SHP77 treated with DMSO at 0.1 percent for 48 hours (cell line): ENCODE measurements at regions not wholly inside any gene's neighbourhood (a gene's known extent, or its start where the extent isn't known, plus 50 kb on each side); places are given as distances from the start of the nearest gene placed in this dataset.
"Not testable (repeated sequence)": the region's sequence is repeated elsewhere in the genome, so short reads cannot be mapped to it uniquely, and the experiment has no call there.

ENCODE experiments used
- DNase-seq: peaks from one replicate; lab custom pipeline; 2025; lab: John Stamatoyannopoulos, UW

DNA sequence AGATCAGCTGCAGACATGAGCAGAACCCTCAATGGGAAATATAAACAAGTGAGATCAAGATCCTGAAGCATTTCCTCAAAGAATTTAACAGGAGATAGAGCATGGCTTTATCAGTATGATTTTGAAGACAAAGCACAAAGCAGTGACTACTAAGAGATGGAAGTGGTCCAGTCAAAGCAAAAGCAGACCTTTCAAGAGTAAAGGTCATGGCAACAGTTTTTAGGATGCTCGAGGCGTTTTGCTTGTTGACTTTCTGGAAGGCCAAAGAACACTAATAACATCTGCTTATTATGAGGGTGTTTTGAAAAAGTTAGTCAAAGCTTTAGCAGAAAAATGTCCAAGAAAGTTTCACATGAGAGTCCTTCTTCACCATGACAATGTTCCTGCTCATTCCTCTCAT is 128.5 kb downstream of the KCNE4 start:
- no peak for DNase-seq

DNA sequence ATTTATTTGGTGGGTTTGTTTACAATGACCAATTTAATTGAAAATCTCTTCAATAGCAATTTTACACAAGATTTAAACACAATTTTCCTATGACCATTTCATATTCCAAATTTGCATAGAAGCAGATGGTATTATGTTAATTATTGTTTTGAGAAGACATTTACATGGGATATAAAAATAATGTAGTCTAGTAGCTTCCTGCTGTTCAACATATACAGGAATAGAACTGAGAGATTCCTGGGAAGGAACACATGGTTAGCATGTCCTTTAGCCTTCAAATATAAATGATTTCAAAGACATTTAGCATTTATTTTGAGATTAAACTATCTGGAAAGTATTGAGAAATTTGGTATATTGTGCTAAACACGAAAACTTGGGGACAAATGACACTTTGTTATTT is 129.6 kb downstream of the KCNE4 start:
- no peak for DNase-seq

- no peak for DNase-seq
Observed at GRCh38 chr2:223182356-223182755, 130.4 kb downstream of the KCNE4 start.

- no peak for DNase-seq
Observed at GRCh38 chr2:223185638-223186037, 133.6 kb downstream of the KCNE4 start.

DNA sequence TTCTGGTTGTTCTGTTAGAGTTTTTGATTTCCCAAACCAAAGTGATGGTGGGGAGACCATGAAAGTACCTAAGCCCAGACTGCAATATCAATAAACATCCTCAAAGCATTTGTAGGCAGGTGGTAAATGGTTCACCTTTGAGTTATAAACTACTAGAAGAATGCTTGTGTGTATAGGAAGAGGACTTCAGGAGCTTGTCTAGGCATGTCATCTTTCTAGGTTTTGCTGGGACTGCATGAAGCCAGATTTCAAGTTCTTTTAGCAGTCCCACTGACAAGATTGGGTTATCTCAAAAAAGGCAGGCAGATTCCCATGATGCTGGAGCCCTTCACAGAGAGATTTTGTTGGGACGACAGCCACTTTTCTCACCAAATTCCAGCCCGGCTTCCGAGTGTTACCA is 135.3 kb downstream of the KCNE4 start:
- DNase-seq, result no peak

GRCh38 chr2:223190561-223191206 is 138.7 kb downstream of the KCNE4 start:
- not testable (repeated sequence) for DNase-seq

GRCh38 chr2:223196331-223196730 is 144.3 kb downstream of the KCNE4 start:
- no peak for DNase-seq

DNA sequence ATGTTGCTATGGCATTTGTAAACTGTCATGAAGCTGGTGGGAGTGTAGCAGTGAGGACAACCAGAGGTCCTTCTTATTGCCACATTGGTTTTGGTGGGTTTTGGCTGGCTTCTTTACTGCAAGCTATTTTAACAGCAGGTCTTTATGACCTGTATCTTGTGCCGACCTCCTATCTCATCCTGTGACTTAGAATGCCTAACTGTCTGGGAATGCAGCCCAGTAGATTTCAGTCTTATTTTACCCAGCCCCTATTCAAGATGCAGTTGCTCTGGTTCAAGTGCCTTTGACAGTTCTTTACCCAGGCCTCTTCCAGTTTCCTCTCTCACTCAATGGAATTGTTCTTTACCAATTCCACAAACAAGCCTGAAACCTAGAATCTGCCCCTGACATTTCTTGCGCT is 145.1 kb downstream of the KCNE4 start:
- DNase-seq, result no peak

DNA sequence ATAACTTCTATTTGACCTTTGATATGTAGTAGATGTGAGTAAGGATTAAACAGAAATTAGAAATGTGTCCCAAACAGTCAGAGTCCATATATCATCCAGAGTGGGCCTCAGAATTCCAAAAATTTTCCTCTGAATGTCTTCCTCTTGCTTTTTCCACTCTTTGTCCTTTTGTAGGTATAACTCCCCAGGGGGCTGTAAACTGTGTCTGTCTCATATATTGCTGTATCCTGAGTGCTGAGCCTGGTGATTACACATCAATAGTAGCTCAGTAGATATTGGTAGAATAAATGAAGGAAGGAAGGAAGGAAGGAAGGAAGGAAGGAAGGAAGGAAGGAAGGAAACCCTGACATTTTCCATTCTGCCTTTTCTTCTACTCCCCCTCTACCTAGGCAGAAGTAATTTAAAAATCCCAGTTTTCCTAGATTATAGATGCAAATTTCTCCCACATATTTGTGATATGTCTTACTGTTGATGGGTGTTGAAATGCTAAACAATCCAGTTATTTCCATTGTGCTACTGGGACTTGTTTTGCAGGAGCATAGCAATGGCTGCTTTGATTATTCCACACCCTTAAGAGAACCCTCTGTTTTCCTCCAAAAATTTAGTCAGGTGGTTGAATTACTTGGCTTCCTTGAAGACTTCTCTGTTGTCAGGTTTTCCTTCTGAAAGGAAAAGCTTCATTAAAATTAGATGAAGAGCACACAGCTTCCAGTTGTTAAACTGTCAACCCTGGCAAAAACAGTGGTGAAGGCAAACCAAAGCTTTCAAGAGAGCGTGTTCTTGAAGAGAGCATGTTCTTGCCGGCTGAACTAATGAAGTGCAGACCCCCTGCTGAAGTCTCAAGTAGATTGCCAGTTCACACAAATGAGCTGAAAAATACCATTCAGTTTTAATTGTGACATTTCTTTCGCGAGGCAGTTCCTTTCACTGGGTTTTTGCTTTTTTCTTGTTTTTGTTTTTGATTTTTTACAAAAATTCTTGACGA is 147.8 kb downstream of the KCNE4 start:
- no peak for DNase-seq

DNA sequence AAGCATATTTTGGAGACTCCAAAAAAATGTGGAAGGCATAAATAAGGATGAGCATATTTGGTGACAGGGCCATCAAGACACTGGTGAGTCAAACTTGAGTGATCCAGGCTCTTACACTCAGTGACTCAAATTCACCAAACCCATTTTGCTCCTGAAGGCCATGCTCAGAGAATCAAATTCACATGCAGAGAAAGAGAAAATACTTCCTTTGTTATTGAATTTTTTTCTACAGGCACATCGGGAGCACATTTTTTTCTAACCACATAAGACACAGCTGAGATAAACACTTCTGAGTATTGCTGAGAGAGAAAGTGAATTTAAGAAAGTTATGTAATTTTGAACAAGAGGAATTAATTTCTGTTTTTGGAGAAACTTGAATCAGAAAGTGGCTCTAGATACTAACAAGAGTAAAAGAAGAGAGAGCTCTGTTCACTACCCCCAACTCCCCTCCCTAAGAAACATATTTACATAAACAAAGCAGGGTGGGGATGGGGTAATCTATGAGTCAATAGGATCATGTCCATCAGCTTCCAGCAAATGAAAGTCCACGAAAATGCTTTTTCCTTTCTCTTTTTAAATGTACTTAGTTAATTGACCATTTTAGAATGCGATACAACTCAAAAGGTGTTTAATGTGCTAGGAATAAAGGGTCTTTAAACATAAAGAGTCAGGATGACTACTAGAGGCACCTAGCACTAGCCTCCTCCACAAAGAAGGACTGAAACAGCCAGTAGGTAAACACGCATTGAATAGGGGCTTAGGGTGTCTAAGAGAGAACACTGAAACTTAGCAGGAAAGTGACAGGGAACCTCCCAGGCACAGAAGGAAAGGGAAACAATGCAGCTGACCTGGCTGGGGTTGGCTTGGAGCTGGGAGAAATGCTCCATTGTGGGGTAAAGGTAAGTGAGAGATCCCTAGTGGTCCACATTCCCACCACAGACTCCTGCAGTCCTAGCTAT is 152.3 kb downstream of the KCNE4 start:
- DNase-seq, result no peak

GRCh38 chr2:223210489-223210888 is 158.5 kb downstream of the KCNE4 start:
- DNase-seq, result no peak

DNA sequence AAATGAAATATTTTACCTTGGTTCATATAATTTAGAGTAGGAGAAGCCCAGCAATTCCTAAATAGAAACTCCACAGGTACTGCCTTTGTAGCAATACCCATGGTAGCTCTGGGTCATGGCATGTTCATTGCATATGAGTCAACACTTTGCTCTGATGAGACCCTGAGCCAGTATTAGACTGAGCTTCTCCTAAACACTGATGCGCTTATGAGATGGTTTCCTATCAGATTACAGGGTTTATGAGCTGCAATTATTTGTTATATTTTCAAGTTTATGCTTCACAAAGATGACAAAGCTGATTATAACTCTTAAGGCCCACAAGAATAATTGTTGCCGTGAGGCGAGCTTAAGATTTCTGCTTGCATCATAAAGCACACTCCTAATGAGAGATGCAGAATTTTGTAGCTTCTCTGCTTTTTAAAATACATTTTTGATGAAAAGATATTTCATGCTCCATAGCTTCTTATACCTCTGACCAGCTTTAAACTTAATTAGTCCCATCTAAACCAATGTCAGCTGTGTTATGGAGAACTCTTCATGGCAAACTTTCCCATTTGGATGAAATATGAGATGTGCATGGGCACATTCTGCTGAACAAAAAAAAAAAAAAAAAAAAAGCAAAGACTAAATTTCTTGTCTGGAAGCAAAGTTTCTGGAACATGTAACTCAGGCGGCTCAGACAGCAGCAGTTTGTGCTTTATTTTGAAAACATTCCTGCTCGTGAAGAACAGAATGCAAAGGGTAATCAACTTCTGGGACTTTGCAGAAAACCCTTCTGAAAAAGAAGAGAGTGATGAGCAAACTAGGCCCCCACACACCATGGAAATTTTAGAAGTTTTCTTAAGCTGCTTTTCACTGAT is 162.6 kb downstream of the KCNE4 start:
- DNase-seq, result no peak

DNA sequence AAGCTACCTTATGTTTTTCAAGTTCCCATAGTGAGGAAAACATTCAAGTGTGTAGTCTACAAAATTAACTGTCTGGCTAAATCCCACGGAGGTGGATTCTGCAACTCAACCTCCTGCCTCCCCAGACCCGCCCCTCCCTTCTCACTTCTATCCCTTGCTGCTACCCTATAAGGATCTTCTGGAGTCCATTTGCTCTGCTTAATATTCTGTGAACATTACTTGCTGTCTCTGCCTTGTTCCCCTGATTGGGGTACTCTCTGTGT is 163.2 kb downstream of the KCNE4 start:
- DNase-seq, result no peak

DNA sequence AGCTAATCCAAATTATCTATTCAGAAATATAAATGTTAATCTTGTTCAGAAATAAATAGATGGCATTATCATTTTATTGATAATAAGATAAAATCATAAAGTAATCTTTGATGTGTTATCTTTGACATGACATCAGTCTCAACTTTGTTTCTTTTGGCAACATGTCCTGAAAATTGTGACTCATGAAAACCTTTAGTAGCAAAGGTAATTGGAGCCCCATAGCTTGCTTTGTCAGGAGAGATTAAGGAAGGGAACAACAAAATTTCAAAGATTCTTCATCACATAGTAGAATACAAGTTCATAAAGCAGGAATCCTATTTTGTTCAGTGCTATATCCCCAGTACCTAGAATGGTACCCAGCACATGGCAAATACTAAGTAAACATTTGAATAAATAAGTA is 165.4 kb downstream of the KCNE4 start:
- no peak for DNase-seq

DNA sequence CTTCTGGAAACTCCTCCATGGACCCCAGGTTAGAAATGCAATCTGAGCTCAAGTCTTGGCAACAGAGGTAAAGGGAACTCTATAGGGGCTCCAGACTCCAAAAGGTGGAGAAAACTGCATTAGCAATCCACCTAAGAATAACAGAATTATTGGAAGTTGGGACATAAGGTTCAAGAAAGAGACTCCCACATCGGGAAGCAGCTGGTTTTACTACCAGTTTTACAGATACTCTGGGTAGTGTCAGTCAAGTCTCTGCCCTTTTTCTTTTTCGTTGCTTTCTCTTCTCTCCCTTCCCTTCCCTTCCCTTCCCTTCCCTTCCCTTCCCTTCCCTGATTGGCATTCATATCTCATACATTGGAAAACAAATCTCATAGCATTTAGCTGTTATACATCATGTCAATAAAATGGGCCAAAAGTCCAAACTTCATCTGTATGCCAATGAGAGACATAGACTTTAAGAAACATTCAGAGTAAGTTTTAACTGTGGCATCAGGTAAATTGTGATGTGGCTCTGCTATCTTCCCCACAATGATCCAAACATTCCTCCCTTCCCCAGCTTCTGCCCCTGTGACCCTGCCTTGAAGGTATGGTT is 166.7 kb downstream of the KCNE4 start:
- DNase-seq, result no peak

DNA sequence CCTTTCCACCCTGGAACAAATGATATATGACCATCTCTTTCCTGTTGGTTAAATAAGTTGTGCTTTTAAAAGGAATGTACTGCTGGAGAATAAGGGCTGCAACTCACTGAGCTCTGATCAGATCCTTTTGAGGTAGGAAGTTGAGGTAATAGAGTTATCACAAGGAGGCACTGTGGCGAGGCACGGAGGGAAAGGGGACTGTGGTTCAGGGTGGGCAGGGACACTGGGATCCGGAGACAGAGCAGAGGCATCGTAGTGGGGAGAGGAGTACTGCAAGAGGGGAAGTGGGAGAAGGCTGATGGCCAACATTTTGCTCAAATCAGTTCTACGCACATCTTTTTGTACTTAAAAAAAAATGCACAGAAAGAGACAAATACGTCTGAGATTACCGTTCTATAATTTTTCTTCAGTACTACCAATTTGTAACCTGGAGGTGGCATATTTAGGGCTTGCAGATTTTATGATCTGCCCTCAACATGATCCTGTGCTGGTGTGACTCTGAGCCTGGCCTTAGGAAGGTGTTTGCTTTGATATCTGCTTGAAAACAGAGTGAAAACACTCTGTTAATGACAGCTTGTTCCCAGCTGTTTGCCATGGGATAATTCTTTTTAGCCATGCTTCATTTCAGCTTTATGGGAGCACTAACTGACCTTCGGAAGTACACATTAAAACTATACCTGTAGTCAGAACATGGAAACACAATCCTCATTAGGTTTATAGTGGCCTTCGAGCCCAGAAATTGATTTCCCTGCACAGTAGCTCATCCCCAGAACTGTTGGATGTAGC is 168.1 kb downstream of the KCNE4 start:
- DNase-seq, result no peak

- DNase-seq, result no peak
Observed at GRCh38 chr2:223220658-223220925, 168.6 kb downstream of the KCNE4 start.

DNA sequence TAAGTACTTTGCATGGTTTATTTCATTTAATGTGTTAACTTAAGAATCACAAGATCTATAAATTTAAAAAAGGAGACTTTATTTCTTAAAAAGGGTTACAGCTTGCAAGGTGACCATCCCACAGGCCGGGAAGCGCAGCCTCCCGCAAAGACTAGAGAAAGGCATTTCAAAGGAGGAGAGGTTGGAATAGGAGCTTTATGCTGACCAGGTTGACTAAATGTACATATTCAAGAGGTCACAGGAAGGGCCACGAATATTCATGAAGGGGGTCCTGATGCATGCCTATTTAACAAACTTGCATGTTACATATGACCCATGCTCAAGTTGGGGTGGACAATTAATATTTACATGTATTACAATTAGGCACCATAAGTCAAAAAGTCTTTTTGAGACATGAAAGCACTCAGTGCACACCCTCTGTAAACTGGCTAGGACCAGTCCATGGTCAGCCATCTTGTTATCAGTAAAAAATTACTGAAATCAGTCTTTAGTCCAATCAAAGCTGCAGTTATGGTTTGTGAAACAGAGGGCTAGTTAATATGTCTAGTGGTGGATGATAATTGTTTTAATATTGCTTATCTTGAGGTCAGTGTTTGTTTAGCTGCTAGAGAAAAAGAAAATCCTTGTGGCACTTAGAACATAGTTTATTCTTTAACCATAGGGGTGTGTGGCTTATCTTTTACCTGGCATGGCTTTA is 169.3 kb downstream of the KCNE4 start:
- DNase-seq, result no peak

GRCh38 chr2:223222397-223222796 is 170.4 kb downstream of the KCNE4 start:
- DNase-seq, result no peak

DNA sequence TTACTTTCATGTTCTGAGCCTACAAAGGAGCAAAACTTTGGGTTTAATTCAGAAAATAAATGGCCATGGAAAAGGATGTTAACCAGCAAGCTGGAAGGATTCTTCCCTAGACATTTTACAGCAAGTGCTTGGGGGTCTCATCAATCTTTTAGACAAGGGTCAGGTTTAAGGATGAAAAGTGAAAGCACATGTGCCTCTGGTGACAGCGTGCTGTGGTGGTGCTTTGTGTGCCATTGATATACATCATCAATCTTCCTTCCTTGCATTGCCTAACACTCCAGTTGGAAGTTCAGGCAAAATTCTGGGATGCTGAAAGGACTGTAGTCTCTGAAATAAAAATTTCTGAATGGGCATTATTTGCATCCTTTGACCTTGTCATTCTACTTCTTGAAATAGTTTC is 171.2 kb downstream of the KCNE4 start:
- no peak for DNase-seq
